ENCODE measurements at regions not wholly inside any gene's neighbourhood (a gene's known extent, or its start where the extent isn't known, plus 50 kb on each side); places are given as distances from the start of the nearest gene placed in this dataset.

DNA sequence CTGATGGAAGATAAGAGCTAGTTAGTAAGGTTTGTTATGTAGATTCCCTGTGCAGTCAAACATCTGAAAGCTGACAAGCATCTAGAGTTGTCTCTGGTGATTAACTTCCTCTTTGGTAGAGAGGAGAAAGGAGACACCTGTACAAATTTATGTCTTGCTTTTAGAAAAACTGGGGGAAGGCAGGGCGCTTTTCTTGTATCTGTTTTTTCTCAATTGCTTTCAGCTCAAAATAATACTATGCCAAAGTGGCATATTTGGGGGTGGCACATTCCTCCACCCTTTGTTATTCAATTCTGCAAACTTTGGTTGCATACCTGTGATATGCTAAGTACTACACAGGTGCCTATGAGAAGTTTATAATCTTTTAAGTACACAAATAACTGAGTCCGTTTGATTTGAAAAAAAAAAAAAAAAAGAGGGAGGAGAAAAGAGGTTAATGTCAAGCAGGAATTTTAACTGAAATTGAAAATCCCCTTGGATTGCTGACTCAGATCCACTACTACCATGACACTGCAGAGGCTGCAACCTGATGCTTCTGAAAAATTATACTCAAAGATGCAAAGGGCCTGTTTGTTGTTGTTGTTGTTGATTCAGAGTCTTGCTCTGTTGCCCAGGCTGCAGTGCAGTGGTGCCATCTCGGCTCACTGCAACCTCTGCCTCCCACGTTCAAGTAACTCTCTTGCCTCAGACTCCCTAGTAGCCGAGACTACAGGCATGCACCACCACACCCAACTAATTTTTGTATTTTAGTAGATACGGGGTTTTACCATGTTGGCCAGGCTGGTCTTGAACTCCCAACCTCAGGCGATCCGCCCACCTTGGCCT lies 164.8 kb upstream of the NBEA start:
- Mint-ChIP-seq H3K27ac (no peak overlapping the region), H3K27me3 (no peaks in the 10 kb centered on the region), H3K4me3 (no peak overlapping the region), H3K4me1 (no peaks in the 10 kb centered on the region), H3K9me3 (no peaks in the 10 kb centered on the region), H3K36me3 (ENCODE audit: low read depth) (no peaks in the 10 kb centered on the region)
- no peak for DNase-seq
- ChIA-PET CTCF (no interaction called here), POLR2A (no interaction called here)

DNA sequence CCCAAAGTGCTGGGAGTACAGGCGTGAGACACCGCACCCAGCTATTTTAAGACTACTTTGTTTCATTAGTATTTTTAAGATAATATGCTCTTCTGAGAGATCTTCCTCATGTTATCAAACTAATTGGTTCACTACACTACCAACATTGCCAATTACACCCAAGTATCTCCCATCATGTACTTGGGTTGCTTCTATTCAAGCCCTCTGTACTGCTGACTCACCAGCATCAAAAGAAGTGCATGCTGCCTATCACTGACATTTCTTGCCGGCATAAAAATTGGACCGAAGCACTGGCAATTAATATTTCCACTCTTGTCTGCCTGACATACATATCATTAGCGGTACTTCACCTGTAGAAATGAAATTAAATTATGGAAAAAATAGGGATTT lies 164.2 kb upstream of the NBEA start:
- POLR2A ChIA-PET = no interaction called here
- Mint-ChIP-seq H3K27me3 (no peaks in the 10 kb centered on the region), H3K9me3 (no peaks in the 10 kb centered on the region)

DNA sequence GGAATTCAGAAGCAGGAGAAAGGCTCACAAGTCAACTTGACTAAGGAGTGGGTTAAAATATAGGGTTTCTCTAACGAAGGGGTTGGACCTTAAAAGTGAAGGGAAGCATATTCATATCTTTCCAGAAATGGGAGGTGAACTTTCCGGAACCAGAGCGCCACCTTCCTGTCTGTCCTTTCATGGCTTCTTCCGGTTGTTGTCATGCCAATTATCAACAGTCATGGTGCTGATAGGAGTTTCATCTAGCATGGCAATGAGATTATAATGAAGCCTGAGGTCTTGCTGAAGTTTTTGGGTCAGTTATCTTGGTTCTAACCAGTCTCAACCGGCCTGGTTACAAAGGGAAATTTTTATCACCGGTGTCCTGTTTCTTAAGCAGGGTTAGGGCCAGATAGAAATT lies 162.9 kb upstream of the NBEA start:
- no peak for DNase-seq
- H3K9me3 Mint-ChIP-seq = no peaks in the 10 kb centered on the region
- H3K36me3 Mint-ChIP-seq (ENCODE audit: low read depth) = no peaks in the 10 kb centered on the region
- no peaks in the 10 kb centered on the region for H3K4me1 Mint-ChIP-seq
- no peak overlapping the region for H3K4me3 Mint-ChIP-seq
- no peaks in the 10 kb centered on the region for H3K27me3 Mint-ChIP-seq
- POLR2A ChIA-PET = no interaction called here
- no peak overlapping the region for H3K27ac Mint-ChIP-seq
- CTCF ChIA-PET = no interaction called here

More for the DNA sequence above, 164.2 kb upstream of the NBEA start:
- no peaks in the 10 kb centered on the region for H3K4me1 Mint-ChIP-seq
- CTCF ChIA-PET = no interaction called here
- no peaks in the 10 kb centered on the region for H3K36me3 Mint-ChIP-seq (ENCODE audit: low read depth)
- no peak overlapping the region for H3K4me3 Mint-ChIP-seq
- DNase-seq = no peak
- H3K27ac Mint-ChIP-seq = no peak overlapping the region

DNA sequence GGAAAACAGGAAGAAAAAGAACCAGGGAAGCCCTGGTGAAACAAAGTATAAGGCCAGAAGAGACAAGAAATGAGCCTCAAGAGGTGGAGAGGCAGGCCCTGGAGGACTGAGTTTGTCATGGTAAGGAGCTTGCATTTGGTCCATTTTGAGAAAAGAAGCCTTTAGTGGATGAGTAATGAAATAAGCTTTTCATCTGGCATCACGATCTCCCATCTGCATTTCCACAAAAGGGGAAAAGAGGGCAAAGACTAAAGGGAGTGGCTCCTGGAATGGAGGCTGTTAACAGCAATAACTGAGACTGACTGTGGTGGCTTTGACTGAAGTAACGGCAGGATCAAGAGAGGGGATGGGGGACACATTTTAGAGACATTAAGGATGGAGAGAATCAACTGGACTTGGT lies 148.8 kb upstream of the NBEA start:
- Mint-ChIP-seq H3K4me1 (no peaks in the 10 kb centered on the region), H3K27me3 (no peaks in the 10 kb centered on the region), H3K36me3 (ENCODE audit: low read depth) (no peaks in the 10 kb centered on the region), H3K4me3 (no peak overlapping the region), H3K9me3 (peaks cover 2% of the 10 kb centered on the region), H3K27ac (no peak overlapping the region)
- ChIA-PET CTCF (no interaction called here), POLR2A (no interaction called here)
- DNase-seq = no peak

DNA sequence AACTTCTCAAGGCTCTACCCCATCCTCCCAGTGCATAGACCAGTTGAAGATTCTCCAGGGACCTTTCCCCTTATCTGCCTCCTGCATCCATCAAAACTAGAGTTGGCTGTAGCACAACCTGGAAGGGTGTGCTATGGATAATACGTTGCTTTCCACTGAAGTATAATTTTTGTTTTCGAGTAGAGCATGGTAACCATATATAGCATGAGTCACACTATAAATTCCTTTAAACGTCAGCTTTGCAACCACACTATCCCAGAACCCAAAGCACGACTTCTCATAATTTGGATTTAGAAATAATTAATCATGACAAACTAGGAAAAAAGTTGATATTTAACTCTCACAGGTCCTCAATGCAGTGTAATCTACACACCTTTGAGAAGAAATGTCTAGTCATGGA lies 138.3 kb upstream of the NBEA start:
- H3K9me3 Mint-ChIP-seq = no peaks in the 10 kb centered on the region
- H3K36me3 Mint-ChIP-seq (ENCODE audit: low read depth) = no peaks in the 10 kb centered on the region
- no peak overlapping the region for H3K4me3 Mint-ChIP-seq
- CTCF ChIA-PET = no interaction called here
- H3K27me3 Mint-ChIP-seq = no peaks in the 10 kb centered on the region
- H3K27ac Mint-ChIP-seq = no peak overlapping the region
- no peak for DNase-seq
- POLR2A ChIA-PET = no interaction called here
- H3K4me1 Mint-ChIP-seq = no peaks in the 10 kb centered on the region

DNA sequence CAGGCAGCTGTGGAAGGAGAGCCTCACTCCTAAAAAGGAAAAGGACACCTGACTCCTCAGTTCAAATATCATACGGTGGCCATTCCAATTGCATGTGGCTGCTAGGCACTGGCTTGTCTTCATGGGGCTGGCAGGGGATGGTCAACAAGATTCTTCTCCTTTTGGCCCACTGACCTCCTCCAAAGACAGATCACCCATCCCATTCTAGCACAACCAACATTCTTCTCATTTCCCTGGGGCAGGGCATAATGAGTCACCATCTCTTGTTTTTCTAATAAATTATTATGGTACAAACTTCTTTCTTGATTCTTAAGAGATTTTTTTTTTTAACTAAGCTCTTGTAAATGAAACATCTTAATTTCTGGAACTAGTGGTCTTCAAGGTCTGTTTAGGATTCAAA lies 136.7 kb upstream of the NBEA start:
- H3K9me3 Mint-ChIP-seq = no peaks in the 10 kb centered on the region
- POLR2A ChIA-PET = no interaction called here
- DNase-seq = no peak
- no peak overlapping the region for H3K4me3 Mint-ChIP-seq
- H3K27ac Mint-ChIP-seq = no peak overlapping the region
- no peaks in the 10 kb centered on the region for H3K4me1 Mint-ChIP-seq
- no peaks in the 10 kb centered on the region for H3K36me3 Mint-ChIP-seq (ENCODE audit: low read depth)
- no peaks in the 10 kb centered on the region for H3K27me3 Mint-ChIP-seq
- CTCF ChIA-PET = no interaction called here

DNA sequence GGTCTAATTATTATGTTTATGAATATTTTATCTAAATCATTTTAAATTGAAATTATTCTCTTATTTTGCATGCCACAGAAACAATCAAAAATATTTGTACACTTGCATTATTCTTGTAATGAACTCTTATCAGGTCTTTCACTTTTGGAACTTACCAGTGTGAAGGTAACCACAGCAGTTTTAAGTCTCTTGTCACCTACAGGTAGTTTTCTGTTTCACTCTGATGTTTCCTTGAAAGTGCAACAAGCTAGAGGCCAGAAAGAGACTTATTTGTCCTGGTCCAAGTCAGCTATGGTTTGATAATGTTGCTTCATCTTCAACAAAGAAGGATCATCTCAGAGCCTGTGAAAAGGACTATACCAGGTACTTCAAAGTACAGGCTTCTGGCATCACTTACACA lies 133.4 kb upstream of the NBEA start:
- ChIA-PET POLR2A (no interaction called here), CTCF (no interaction called here)
- H3K36me3 Mint-ChIP-seq (ENCODE audit: low read depth) = no peaks in the 10 kb centered on the region
- no peak overlapping the region for H3K4me3 Mint-ChIP-seq
- peaks cover 4% of the 10 kb centered on the region for H3K9me3 Mint-ChIP-seq
- no peaks in the 10 kb centered on the region for H3K27me3 Mint-ChIP-seq
- H3K27ac Mint-ChIP-seq = no peak overlapping the region
- DNase-seq = no peak
- H3K4me1 Mint-ChIP-seq = no peaks in the 10 kb centered on the region

DNA sequence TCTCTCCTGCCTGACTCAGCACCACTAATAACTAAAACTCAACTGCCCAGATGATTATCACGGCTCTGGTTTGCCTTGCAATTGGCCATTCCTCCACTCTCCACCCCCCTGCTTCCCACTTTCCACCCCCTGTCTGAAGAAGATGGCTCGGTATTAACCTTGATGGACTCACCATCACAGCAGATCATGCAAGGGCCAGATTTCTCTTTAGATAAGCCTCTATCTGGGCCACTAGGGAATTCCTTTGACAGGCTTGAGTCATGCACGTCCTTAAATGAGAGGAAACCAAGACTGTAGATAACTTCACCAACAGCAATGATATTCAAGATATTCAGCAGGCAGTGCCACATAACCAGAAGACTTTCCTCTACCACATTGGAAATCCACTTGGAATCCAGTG lies 131.1 kb upstream of the NBEA start:
- H3K36me3 Mint-ChIP-seq (ENCODE audit: low read depth) = no peaks in the 10 kb centered on the region
- POLR2A ChIA-PET = no interaction called here
- no peaks in the 10 kb centered on the region for H3K4me1 Mint-ChIP-seq
- H3K4me3 Mint-ChIP-seq = no peak overlapping the region
- no peak for DNase-seq
- H3K27me3 Mint-ChIP-seq = no peaks in the 10 kb centered on the region
- H3K27ac Mint-ChIP-seq = no peak overlapping the region
- peaks cover 4% of the 10 kb centered on the region for H3K9me3 Mint-ChIP-seq
- CTCF ChIA-PET = no interaction called here

DNA sequence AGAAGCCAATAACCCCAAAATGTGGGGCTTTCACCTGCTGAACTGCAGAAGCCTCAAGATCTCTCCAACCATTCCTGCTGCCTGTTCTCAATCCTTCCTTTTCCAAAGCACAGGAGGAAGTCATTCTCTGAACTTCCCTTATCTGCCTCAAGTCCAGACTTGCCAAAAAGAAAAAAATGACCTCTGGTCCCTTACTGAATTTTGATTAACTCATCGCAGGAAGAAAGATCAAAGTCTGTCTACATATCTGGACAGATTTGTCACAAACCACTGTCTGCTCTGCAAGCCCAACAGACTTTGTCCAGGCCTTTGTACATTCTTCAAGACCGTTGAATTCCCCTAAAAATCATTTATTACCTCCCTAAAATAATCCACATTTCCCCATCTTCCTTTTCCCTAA lies 126.5 kb upstream of the NBEA start:
- Mint-ChIP-seq H3K4me3 (no peak overlapping the region), H3K4me1 (no peaks in the 10 kb centered on the region)

DNA sequence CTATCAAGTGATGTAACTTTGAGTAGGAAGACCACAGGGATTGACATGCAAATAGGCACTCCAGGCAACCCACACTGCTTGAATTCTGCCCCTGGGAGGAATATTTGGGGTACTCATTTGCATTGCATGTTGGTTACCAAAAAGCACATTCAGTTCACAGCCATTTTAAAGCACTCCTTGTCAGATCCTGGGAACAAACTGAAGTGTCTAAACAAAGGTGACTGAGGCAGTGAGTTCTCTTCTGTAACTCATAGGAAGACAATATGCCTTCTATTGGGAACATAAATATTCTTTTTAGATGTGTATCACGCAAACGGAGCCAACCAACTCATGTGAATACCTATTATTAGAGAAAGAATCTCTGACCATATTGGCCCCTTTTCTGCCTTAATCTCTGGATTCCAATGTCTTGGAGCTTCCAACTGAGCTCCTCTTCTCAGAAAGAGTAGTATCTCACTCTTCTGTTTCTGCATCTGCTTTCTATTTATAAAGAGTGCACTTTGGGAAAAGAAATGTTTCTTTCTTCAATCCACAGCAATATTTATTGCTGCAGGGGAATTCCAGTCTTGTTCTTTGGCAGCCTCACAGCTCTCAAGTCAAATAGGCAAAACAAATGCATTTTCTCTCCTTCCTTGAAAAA lies 125.7 kb upstream of the NBEA start:
- Mint-ChIP-seq H3K27me3 (no peaks in the 10 kb centered on the region), H3K4me3 (no peak overlapping the region), H3K4me1 (no peaks in the 10 kb centered on the region), H3K27ac (no peak overlapping the region), H3K36me3 (ENCODE audit: low read depth) (no peaks in the 10 kb centered on the region), H3K9me3 (peaks cover 4% of the 10 kb centered on the region)
- ChIA-PET CTCF (no interaction called here), POLR2A (no interaction called here)
- no peak for DNase-seq

More for the DNA sequence above, 126.5 kb upstream of the NBEA start:
- no peaks in the 10 kb centered on the region for H3K27me3 Mint-ChIP-seq
- no peak for DNase-seq
- H3K9me3 Mint-ChIP-seq = peaks cover 4% of the 10 kb centered on the region
- no peak overlapping the region for H3K27ac Mint-ChIP-seq
- H3K36me3 Mint-ChIP-seq (ENCODE audit: low read depth) = no peaks in the 10 kb centered on the region
- POLR2A ChIA-PET = no interaction called here
- CTCF ChIA-PET = no interaction called here

DNA sequence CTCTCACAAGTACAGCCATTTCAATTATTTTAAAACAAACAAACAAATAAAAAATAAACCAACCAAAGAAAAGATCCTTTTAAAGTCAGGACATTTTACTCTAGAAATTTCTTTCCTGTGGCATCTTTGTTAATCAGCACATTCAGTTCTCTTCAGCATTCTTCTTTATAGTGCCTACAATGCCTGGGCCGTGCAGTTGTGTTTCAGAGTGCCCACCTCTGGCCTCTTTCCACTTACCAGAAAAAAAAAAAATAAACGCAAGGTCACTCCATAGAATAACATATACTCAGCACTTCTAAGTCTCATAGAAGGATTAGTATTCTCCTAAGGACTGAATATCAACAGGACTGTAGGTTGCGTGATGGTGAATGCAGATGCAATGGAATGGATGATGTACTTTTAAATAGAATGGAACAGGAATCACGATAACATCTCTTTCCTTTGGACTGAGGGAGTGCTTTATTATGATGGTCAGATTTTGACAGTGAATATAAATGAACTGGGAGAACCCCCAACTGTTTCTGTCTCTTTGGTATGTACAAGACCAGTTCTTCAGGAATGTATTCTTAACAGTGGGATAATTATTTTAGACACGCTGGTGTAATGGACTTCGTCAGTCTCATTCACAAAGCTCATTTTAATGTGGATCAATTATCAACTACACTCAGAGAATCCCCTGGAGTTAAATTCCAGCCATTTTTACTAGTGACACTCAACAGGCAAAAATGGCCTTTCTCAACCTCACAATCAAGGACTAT lies 125.0 kb upstream of the NBEA start:
- Mint-ChIP-seq H3K36me3 (ENCODE audit: low read depth) (no peaks in the 10 kb centered on the region), H3K4me3 (no peak overlapping the region), H3K27ac (no peak overlapping the region), H3K9me3 (peaks cover 4% of the 10 kb centered on the region), H3K4me1 (no peaks in the 10 kb centered on the region), H3K27me3 (no peaks in the 10 kb centered on the region)
- DNase-seq = no peak
- POLR2A ChIA-PET = no interaction called here
- CTCF ChIA-PET = interaction anchor here (0.5 kb wide), 1 partner anchor 31 kb away, joined by 4 read pairs; no protein-coding TSS in a partner anchor

DNA sequence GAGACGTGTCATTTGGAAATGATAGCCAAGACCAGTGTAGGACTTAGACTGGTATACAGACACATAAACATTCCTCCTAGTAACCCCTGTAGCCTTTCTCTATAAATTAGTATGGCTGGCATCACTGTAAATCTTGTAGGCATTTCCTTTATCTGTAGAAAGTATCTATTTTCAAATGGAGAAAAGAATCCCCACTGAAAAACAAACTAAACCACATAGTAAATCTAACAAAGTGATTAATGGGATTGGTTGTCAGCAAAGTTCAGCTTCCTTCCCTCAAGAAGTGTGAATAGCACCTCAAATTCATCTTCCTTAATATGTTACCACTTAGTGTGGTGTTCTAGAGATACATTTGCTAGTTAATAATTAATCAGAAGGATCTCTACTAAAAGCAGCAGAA lies 119.4 kb upstream of the NBEA start:
- no peaks in the 10 kb centered on the region for H3K4me1 Mint-ChIP-seq
- H3K36me3 Mint-ChIP-seq (ENCODE audit: low read depth) = no peaks in the 10 kb centered on the region
- ChIA-PET POLR2A (no interaction called here), CTCF (no interaction called here)
- no peaks in the 10 kb centered on the region for H3K9me3 Mint-ChIP-seq
- H3K4me3 Mint-ChIP-seq = no peak overlapping the region
- no peak for DNase-seq
- H3K27ac Mint-ChIP-seq = no peak overlapping the region
- H3K27me3 Mint-ChIP-seq = no peaks in the 10 kb centered on the region

DNA sequence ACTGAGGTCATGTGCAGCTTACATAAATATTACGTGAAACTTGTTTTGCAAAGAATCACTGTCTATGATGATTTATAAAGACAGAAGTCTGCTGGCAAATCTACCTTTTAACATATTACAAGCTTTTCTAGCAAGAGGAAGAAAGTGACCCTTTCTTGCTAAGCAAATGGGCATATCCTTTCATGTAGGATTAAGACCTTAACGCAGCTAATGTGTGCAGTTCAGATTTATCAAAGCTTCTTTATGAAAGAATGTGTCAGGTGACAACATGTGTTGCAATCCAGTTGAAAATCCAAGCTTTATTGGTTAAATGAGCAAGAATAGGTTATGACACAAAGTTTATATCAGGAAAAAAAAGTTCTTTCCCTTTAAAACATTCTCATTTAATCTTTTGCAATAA lies 115.6 kb upstream of the NBEA start:
- no peak overlapping the region for H3K4me3 Mint-ChIP-seq
- H3K9me3 Mint-ChIP-seq = no peaks in the 10 kb centered on the region
- CTCF ChIA-PET = no interaction called here
- no peaks in the 10 kb centered on the region for H3K4me1 Mint-ChIP-seq
- H3K27ac Mint-ChIP-seq = no peak overlapping the region
- no peak for DNase-seq
- no peaks in the 10 kb centered on the region for H3K27me3 Mint-ChIP-seq
- POLR2A ChIA-PET = no interaction called here
- no peaks in the 10 kb centered on the region for H3K36me3 Mint-ChIP-seq (ENCODE audit: low read depth)
